Iris pigment epithelial cell (primary cell): ENCODE measurements at regions not wholly inside any gene's neighbourhood (a gene's known extent, or its start where the extent isn't known, plus 50 kb on each side); places are given as distances from the start of the nearest gene placed in this dataset.
A peak's percentile ranks its signal among the peaks of the same experiment; 100 is the strongest.

Experiments
- DNase-seq: peaks from one replicate; pipeline ENCODE4 v3.0.0-alpha.2; 2011; ENCODE audit warnings: low read depth

- no peak for DNase-seq
These were observed 244.1 kb downstream of the MREG start for GRCh38 chr2:215769246-215769645.

- DNase-seq = no peak
These were observed 245.7 kb downstream of the MREG start for GRCh38 chr2:215767625-215768024.

GRCh38 chr2:215765729-215766360 is 247.5 kb downstream of the MREG start:
- no peak for DNase-seq

- peak; percentile 96 for DNase-seq
These were observed 248.8 kb downstream of the MREG start for GRCh38 chr2:215764441-215765048.

- no peak for DNase-seq
These were observed 252.8 kb downstream of the MREG start for GRCh38 chr2:215760557-215760956.

- DNase-seq = no peak
These were observed 253.3 kb downstream of the MREG start for GRCh38 chr2:215760091-215760490.

GRCh38 chr2:215758691-215759090 is 254.7 kb downstream of the MREG start:
- peak; percentile 79 for DNase-seq

- no peak for DNase-seq
These were observed 257.0 kb downstream of the MREG start for GRCh38 chr2:215756346-215756730.

GRCh38 chr2:215755641-215756345 is 257.6 kb downstream of the MREG start:
- no peak for DNase-seq

GRCh38 chr2:215754546-215754945 is 258.8 kb downstream of the MREG start:
- DNase-seq = no peak

- no peak for DNase-seq
These were observed 259.5 kb downstream of the MREG start for GRCh38 chr2:215753808-215754207.

GRCh38 chr2:215752991-215753390 is 260.4 kb downstream of the MREG start:
- DNase-seq = no peak

GRCh38 chr2:215752436-215752835 is 260.9 kb downstream of the MREG start:
- no peak for DNase-seq

GRCh38 chr2:215751911-215752272 is 261.5 kb downstream of the MREG start:
- no peak for DNase-seq

GRCh38 chr2:215751200-215751910 is 262.0 kb downstream of the MREG start:
- DNase-seq = peak; percentile 95

- DNase-seq = no peak
These were observed 262.6 kb downstream of the MREG start for GRCh38 chr2:215750763-215751162.

GRCh38 chr2:215749092-215749957 is 264.0 kb downstream of the MREG start:
- DNase-seq = peak; percentile 70

GRCh38 chr2:215748446-215748845 is 264.9 kb downstream of the MREG start:
- peak; percentile 37 for DNase-seq

- DNase-seq = peak; percentile 78
These were observed 266.3 kb downstream of the MREG start for GRCh38 chr2:215746887-215747615.

GRCh38 chr2:215746226-215746886 is 267.0 kb downstream of the MREG start:
- DNase-seq = no peak

- no peak for DNase-seq
These were observed 268.0 kb downstream of the MREG start for GRCh38 chr2:215745331-215745730.
